GM12878 (cell line): ENCODE measurements at regions not wholly inside any gene's neighbourhood (a gene's known extent, or its start where the extent isn't known, plus 50 kb on each side); places are given as distances from the start of the nearest gene placed in this dataset. TPM values are rescaled to one million over a fixed set of nuclear protein-coding genes. Genes with fewer than 3 reads are reported as not detected.

ENCODE experiments used
- ATAC-seq: fragments of 200-7000 bp; cut with Tn5 transposase; 3 replicates; pipeline ENCODE4 v1.9.1; 2020; ENCODE audit warnings: mild to moderate bottlenecking, moderate library complexity
- BruUV-seq: library from RNA; stranded (reverse); fragments of 400-500 nt; replicated peaks from 2 replicates; lab custom pipeline; 2021; lab: Mats Ljungman, UMichigan
- CTCF ChIA-PET: fragments of 300-600 bp; sonication (Branson Sonifier 250); formaldehyde crosslinking; extraction: SDS; loops from one replicate; lab custom pipeline; 2021; ENCODE audit warnings: inconsistent platforms; lab: Yijun Ruan, JAX
- POLR2A ChIA-PET: fragments of 350-600 bp; formaldehyde crosslinking; extraction: SDS; loops from one replicate; lab custom pipeline; 2021; ENCODE audit warnings: inconsistent platforms; lab: Charles Lee
- RAD21 ChIA-PET: fragments of 300-600 bp; sonication (Branson Sonifier 250); formaldehyde crosslinking; loops from one replicate; lab custom pipeline; 2023; ENCODE audit warnings: antibody characterized with exemption; ENCODE audit not compliant: unreplicated experiment; lab: Charles Lee
- SMC1A ChIA-PET: fragments of 300-600 bp; sonication (Branson Sonifier 250); formaldehyde crosslinking; loops from one replicate; lab custom pipeline; 2023; ENCODE audit not compliant: unreplicated experiment, uncharacterized antibody; lab: Charles Lee
- DNase-seq: peaks from one replicate; pipeline ENCODE4 v3.0.0-alpha.2; 2011; ENCODE audit warnings: low read depth, low spot score
- FAIRE-seq: peaks from 3 replicates; lab custom pipeline; 2011; peaks lifted over from hg19 to GRCh38; lab: Jason Lieb, UNC
- H2AFZ ChIP-seq: 2 replicates; pipeline ENCODE4 v1.6.0; 2011; ENCODE audit warnings: low read depth, low read length, control low read depth; ENCODE audit not compliant: control insufficient read depth
- H3K27ac ChIP-seq: 2 replicates; pipeline ENCODE4 v1.5.1; 2011; ENCODE audit warnings: control low read depth; ENCODE audit not compliant: control insufficient read depth, insufficient read depth
- H3K27me3 ChIP-seq, 2 experiments: replicated peaks in 1 of 2; 2 replicates each; pipeline versions ENCODE4 v1.6.0 to v1.6.1; 2011; ENCODE audit warnings: low read length in 1 of 2; ENCODE audit not compliant: control insufficient read depth in 2 of 2, insufficient read depth in 2 of 2
- H3K36me3 ChIP-seq, 2 experiments: 2 replicates each; pipeline ENCODE4 v1.5.1; 2011; ENCODE audit warnings: low read length in 1 of 2; ENCODE audit not compliant: control insufficient read depth in 2 of 2, insufficient read depth in 2 of 2
- H3K4me1 ChIP-seq: 2 replicates; pipeline ENCODE4 v1.6.1; 2011; ENCODE audit warnings: mild to moderate bottlenecking, low read length, moderate library complexity, mixed read lengths; ENCODE audit not compliant: control insufficient read depth, insufficient read depth
- H3K4me2 ChIP-seq: 2 replicates; pipeline ENCODE4 v1.6.0; 2011; ENCODE audit warnings: control low read depth; ENCODE audit not compliant: control insufficient read depth, insufficient read depth
- H3K4me3 ChIP-seq: fragments of 200-600 bp; sonication (generic); 2 replicates; pipeline ENCODE4 v1.5.1; 2016
- H3K79me2 ChIP-seq: 2 replicates; pipeline ENCODE4 v1.6.0; 2011; ENCODE audit warnings: low read length; ENCODE audit not compliant: control insufficient read depth, insufficient read depth
- H3K9ac ChIP-seq: 2 replicates; pipeline ENCODE4 v1.8.0; 2011; ENCODE audit warnings: low read length, control low read depth, mixed read lengths; ENCODE audit not compliant: control insufficient read depth, insufficient read depth
- H3K9me3 ChIP-seq: replicated peaks from 3 replicates; pipeline ENCODE4 v1.5.1; 2011; ENCODE audit warnings: mild to moderate bottlenecking, low read length; ENCODE audit not compliant: control insufficient read depth, insufficient read depth
- H4K20me1 ChIP-seq: 2 replicates; pipeline ENCODE4 v1.6.0; 2011; ENCODE audit not compliant: control insufficient read depth, insufficient read depth
- CEBPZ ChIP-seq: fragments of 150-350 bp; IDR thresholded peaks from 2 replicates; pipeline ENCODE4 v1.6.1; 2016; ENCODE audit warnings: low read depth, low read length
- CTCF ChIP-seq, 3 experiments: IDR thresholded peaks in 2 of 3; conservative IDR thresholded peaks in 1 of 3; 2 replicates each; pipeline ENCODE4 v1.5.1; 2011; ENCODE audit warnings: low read depth in 3 of 3, low read length in 3 of 3, mild to moderate bottlenecking in 3 of 3, control low read depth in 2 of 3, moderate library complexity in 2 of 3, inconsistent platforms in 1 of 3, mixed read lengths in 1 of 3; ENCODE audit not compliant: control insufficient read depth in 2 of 3, insufficient read depth in 1 of 3; ENCODE audit errors: extremely low read depth in 1 of 3
- IRF4 ChIP-seq: IDR thresholded peaks from 2 replicates; pipeline ENCODE4 v1.6.1; 2011; ENCODE audit warnings: low read depth, low read length
- LARP7 ChIP-seq: fragments of 450-650 bp; IDR thresholded peaks from 2 replicates; pipeline ENCODE4 v1.6.1; 2017; ENCODE audit warnings: mild to moderate bottlenecking
- MTA2 ChIP-seq: fragments of 450-650 bp; IDR thresholded peaks from 2 replicates; pipeline ENCODE4 v1.6.1; 2016; ENCODE audit warnings: low read depth, mild to moderate bottlenecking, moderate library complexity
- RB1 ChIP-seq: fragments of 450-650 bp; formaldehyde crosslinking; IDR thresholded peaks from 2 replicates; pipeline ENCODE4 v1.6.1; 2017; ENCODE audit warnings: mild to moderate bottlenecking, borderline replicate concordance
- SUPT20H ChIP-seq: IDR thresholded peaks from 2 replicates; pipeline ENCODE4 v1.6.1; 2011; ENCODE audit warnings: low read depth, mild to moderate bottlenecking, low read length, moderate library complexity, borderline replicate concordance; ENCODE audit not compliant: control insufficient read depth
- ZBED1 ChIP-seq: IDR thresholded peaks from 2 replicates; pipeline ENCODE4 v1.6.1; 2016; ENCODE audit warnings: borderline replicate concordance
- ZNF384 ChIP-seq: IDR thresholded peaks from 2 replicates; pipeline ENCODE4 v1.6.1; 2012; ENCODE audit warnings: low read depth, mild to moderate bottlenecking, low read length, improper control_type of control experiment, borderline replicate concordance
- WGBS: methylation state at CpG from one replicate; pipeline ENCODE4 v1.1.6; 2016; ENCODE audit warnings: low lambda C conversion rate; ENCODE audit not compliant: insufficient replicate concordance, insufficient coverage; ENCODE audit errors: missing lambda C conversion rate; 5-methylcytosine and 5-hydroxymethylcytosine counted together
- in situ Hi-C: fragments of 300-500 bp; cut with MboI; formaldehyde crosslinking; loops from 9 replicates; pipeline ENCODE4 v1.14.3; 2018; ENCODE audit warnings: mixed read lengths
- intact Hi-C: fragments of 100-400 bp; cut with micrococcal nuclease; formaldehyde crosslinking; loops from one replicate; pipeline ENCODE4 v1.14.2; 2022; ENCODE audit not compliant: unreplicated experiment
- small RNA-seq: library from RNA; depleted of rRNA; stranded (forward); fragments of <200 nt; gene quantifications from one replicate; pipeline ENCODE3, GENCODE V24; 2014

- Histone ChIP-seq H3K9ac (no peak overlapping the region), H3K27ac (no peak overlapping the region), H3K9me3 (no peaks in the 10 kb centered on the region), H3K27me3 (no peaks in the 10 kb centered on the region; a peak in 1 of 4 replicates), H3K4me1 (no peaks in the 10 kb centered on the region), H2AFZ (no peak overlapping the region), H3K4me2 (no peak overlapping the region), H3K4me3 (no peak overlapping the region), H3K79me2 (no peaks in the 10 kb centered on the region), H3K36me3 (no peaks in the 10 kb centered on the region), H4K20me1 (no peaks in the 10 kb centered on the region)
- ChIA-PET POLR2A (no interaction called here), SMC1A (no interaction called here), CTCF (no interaction called here), RAD21 (no interaction called here)
- WGBS: 6% methylated on average over 8 of the region's 8 CpGs
- ATAC-seq: no peak
- intact Hi-C loops: no loop called here
- TF ChIP-seq SUPT20H (no peak), CEBPZ (no peak), ZBED1 (no peak), RB1 (no peak), LARP7 (no peak), ZNF384 (no peak), MTA2 (no peak), CTCF (IDR thresholded peaks at IDR 0.05 in 2 of 3, conservative IDR thresholded peaks at IDR 0.05 in 1 of 3; ENCODE audit: control insufficient read depth in 2 of 3, extremely low read depth in 1 of 3, insufficient read depth in 1 of 3, low read depth in 3 of 3, low read length in 3 of 3) (no peak), IRF4 (no peak)
- BruUV-seq: no TSS peak
- FAIRE-seq: no peak
- DNase-seq: no peak
- in situ Hi-C loops: no loop called here
Measured at GRCh38 chr15:75763137-75763611, 50.5 kb upstream of the CSPG4 start.

Small RNAs in the stretch of these regions (small RNA-seq; reads per million reads assigned to genes)
- gene RN7SL319P: not detected
